ENCODE measurements at regions not wholly inside any gene's neighbourhood (a gene's known extent, or its start where the extent isn't known, plus 50 kb on each side); places are given as distances from the start of the nearest gene placed in this dataset.

DNA sequence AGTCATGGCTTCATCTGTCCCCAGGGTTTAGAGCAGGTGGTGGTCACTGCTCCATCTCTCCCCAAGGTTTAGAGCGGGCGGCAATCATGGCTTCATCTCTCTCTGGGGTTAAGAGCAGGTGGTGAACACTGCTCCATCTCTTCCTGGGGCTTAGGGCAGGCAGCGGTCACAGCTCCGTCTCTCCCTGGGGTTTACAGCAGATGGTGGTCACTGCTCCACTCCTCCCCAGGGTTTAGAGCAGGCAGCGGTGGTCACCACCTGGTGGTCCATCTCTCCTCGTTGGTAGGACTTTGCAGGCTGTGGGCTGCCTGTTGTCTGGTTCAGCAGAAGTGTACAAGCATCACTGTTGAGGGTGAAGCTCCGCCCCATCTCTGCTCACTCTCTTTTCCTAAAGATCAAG lies 52.8 kb upstream of the ARHGEF7 start:
- no peak overlapping the region for H3K4me3 Mint-ChIP-seq
- H3F3A ChIP-seq (replicated peaks; ENCODE audit: low read depth): 0 out of 2 replicates have a peak, but pooled peaks cover 3% of the 10 kb centered on the region
- peaks cover 6% of the 10 kb centered on the region for H3K9me2 ChIP-seq (ENCODE audit: insufficient read depth)
- DNase-seq (ENCODE audit: low spot score): no peak
- no peak for ATAC-seq
- no peaks in the 10 kb centered on the region for H4K20me1 ChIP-seq (replicated peaks; ENCODE audit: insufficient read depth)
- H3K27me3 Mint-ChIP-seq (ENCODE audit: insufficient read depth, low read depth, poor library complexity): peaks cover 25% of the 10 kb centered on the region
- H3K79me2 ChIP-seq (replicated peaks; ENCODE audit: insufficient read depth): no peaks in the 10 kb centered on the region
- H3K27ac Mint-ChIP-seq: no peak overlapping the region
- H3K36me3 Mint-ChIP-seq (ENCODE audit: low read depth): peaks cover 9% of the 10 kb centered on the region; the same call in 1 of the 3 replicates
- no peaks in the 10 kb centered on the region for H3K36me3 ChIP-seq (ENCODE audit: insufficient read depth)
- H3K4me1 Mint-ChIP-seq: peaks cover 44% of the 10 kb centered on the region
- peaks cover 39% of the 10 kb centered on the region for H3K4me1 ChIP-seq (ENCODE audit: insufficient read depth)
- TF ChIP-seq EZH2 (IDR thresholded peaks at IDR 0.05; ENCODE audit: low read depth, unreplicated experiment): no peak
- TF ChIP-seq POLR2AphosphoS5 (IDR thresholded peaks at IDR 0.05; ENCODE audit: low read depth): no peak
- TF ChIP-seq, protein P1, sequence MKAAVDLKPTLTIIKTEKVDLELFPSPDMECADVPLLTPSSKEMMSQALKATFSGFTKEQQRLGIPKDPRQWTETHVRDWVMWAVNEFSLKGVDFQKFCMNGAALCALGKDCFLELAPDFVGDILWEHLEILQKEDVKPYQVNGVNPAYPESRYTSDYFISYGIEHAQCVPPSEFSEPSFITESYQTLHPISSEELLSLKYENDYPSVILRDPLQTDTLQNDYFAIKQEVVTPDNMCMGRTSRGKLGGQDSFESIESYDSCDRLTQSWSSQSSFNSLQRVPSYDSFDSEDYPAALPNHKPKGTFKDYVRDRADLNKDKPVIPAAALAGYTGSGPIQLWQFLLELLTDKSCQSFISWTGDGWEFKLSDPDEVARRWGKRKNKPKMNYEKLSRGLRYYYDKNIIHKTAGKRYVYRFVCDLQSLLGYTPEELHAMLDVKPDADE (IDR thresholded peaks at IDR 0.05): no peak
- no peak for TF ChIP-seq ZNF331 (CRISPR knock-in tag; IDR thresholded peaks at IDR 0.05; ENCODE audit: low read depth)
- no peak for TF ChIP-seq NANOG (IDR thresholded peaks at IDR 0.05; ENCODE audit: borderline replicate concordance)
- peaks cover 16% of the 10 kb centered on the region; the same call in 2 of the 3 replicates for H3K9me3 Mint-ChIP-seq
- H3K27me3 ChIP-seq (ENCODE audit: insufficient read depth): peaks cover 30% of the 10 kb centered on the region
- no peak overlapping the region for H3K4me3 ChIP-seq
- no peak overlapping the region for H3K4me2 ChIP-seq
- H3K27ac ChIP-seq (ENCODE audit: low read depth): no peak overlapping the region
- no peak overlapping the region for H2AFZ ChIP-seq

DNA sequence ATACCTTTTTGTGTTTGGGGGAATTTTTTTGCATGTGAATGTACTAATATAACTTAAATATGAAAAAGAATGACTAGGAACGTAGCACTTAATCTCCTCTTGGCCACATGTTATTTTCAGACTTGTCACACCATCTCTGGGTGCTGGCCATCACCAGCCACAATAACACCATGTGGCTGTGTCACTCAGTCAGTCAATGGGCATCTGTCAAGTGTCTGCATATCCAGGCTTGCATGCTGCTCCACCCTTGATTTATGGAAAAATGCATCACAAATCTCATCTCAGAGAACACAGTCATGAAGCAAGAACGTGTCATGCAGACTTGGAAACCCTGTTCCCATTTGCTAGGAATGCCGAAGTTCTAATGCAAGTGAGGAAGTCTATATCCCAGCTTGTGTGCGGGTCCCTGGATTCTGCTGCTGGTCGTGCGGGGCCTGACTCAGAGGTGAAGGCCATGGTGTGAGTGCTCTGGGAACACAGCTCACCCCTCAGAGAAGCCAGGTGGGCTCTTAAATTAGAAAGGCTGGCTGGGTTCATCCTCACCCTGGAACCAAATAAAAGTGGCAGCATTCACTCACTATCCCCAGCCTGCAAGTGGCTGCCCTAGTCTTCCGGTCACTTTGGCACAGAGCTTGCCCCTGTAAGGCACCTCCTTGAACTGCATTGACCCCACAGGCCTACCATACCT lies 53.6 kb upstream of the ARHGEF7 start:
- Histone ChIP-seq H3F3A (replicated peaks; ENCODE audit: low read depth) (0 out of 2 replicates have a peak, but pooled peaks cover 3% of the 10 kb centered on the region), H2AFZ (no peak overlapping the region), H3K36me3 (ENCODE audit: insufficient read depth) (no peaks in the 10 kb centered on the region), H4K20me1 (replicated peaks; ENCODE audit: insufficient read depth) (no peaks in the 10 kb centered on the region), H3K9me2 (ENCODE audit: insufficient read depth) (peaks cover 6% of the 10 kb centered on the region), H3K79me2 (replicated peaks; ENCODE audit: insufficient read depth) (no peaks in the 10 kb centered on the region), H3K27ac (ENCODE audit: low read depth) (no peak overlapping the region), H3K4me2 (no peak overlapping the region), H3K4me3 (no peak overlapping the region), H3K4me1 (ENCODE audit: insufficient read depth) (peaks cover 38% of the 10 kb centered on the region), H3K27me3 (ENCODE audit: insufficient read depth) (peaks cover 22% of the 10 kb centered on the region)
- Mint-ChIP-seq H3K27ac (no peak overlapping the region), H3K27me3 (ENCODE audit: insufficient read depth, low read depth, poor library complexity) (peaks cover 23% of the 10 kb centered on the region), H3K9me3 (peaks cover 19% of the 10 kb centered on the region), H3K4me1 (peaks cover 45% of the 10 kb centered on the region), H3K36me3 (ENCODE audit: low read depth) (peaks cover 9% of the 10 kb centered on the region; the same call in 1 of the 3 replicates), H3K4me3 (no peak overlapping the region)
- DNase-seq (ENCODE audit: low spot score) (no peak), ATAC-seq (no peak)
- no peak for TF ChIP-seq STAT1 (IDR thresholded peaks at IDR 0.05; ENCODE audit: unreplicated experiment)
- TF ChIP-seq, protein P1 (IDR thresholded peaks at IDR 0.05): no peak
- no peak for TF ChIP-seq EZH2phosphoT487 (IDR thresholded peaks at IDR 0.05; ENCODE audit: unreplicated experiment)
- TF ChIP-seq ZNF331 (CRISPR knock-in tag; IDR thresholded peaks at IDR 0.05; ENCODE audit: low read depth): no peak
- TF ChIP-seq EZH2 (IDR thresholded peaks at IDR 0.05; ENCODE audit: low read depth, unreplicated experiment): no peak
- TF ChIP-seq, protein P2, sequence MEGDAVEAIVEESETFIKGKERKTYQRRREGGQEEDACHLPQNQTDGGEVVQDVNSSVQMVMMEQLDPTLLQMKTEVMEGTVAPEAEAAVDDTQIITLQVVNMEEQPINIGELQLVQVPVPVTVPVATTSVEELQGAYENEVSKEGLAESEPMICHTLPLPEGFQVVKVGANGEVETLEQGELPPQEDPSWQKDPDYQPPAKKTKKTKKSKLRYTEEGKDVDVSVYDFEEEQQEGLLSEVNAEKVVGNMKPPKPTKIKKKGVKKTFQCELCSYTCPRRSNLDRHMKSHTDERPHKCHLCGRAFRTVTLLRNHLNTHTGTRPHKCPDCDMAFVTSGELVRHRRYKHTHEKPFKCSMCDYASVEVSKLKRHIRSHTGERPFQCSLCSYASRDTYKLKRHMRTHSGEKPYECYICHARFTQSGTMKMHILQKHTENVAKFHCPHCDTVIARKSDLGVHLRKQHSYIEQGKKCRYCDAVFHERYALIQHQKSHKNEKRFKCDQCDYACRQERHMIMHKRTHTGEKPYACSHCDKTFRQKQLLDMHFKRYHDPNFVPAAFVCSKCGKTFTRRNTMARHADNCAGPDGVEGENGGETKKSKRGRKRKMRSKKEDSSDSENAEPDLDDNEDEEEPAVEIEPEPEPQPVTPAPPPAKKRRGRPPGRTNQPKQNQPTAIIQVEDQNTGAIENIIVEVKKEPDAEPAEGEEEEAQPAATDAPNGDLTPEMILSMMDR (conservative IDR thresholded peaks at IDR 0.05; ENCODE audit: low read depth in 2 of 2): no peak
- no peak for TF ChIP-seq ZNF114 (CRISPR knock-in tag; IDR thresholded peaks at IDR 0.05)
- TF ChIP-seq JUNB (IDR thresholded peaks at IDR 0.05; ENCODE audit: unreplicated experiment): no peak
- TF ChIP-seq, protein P3, sequence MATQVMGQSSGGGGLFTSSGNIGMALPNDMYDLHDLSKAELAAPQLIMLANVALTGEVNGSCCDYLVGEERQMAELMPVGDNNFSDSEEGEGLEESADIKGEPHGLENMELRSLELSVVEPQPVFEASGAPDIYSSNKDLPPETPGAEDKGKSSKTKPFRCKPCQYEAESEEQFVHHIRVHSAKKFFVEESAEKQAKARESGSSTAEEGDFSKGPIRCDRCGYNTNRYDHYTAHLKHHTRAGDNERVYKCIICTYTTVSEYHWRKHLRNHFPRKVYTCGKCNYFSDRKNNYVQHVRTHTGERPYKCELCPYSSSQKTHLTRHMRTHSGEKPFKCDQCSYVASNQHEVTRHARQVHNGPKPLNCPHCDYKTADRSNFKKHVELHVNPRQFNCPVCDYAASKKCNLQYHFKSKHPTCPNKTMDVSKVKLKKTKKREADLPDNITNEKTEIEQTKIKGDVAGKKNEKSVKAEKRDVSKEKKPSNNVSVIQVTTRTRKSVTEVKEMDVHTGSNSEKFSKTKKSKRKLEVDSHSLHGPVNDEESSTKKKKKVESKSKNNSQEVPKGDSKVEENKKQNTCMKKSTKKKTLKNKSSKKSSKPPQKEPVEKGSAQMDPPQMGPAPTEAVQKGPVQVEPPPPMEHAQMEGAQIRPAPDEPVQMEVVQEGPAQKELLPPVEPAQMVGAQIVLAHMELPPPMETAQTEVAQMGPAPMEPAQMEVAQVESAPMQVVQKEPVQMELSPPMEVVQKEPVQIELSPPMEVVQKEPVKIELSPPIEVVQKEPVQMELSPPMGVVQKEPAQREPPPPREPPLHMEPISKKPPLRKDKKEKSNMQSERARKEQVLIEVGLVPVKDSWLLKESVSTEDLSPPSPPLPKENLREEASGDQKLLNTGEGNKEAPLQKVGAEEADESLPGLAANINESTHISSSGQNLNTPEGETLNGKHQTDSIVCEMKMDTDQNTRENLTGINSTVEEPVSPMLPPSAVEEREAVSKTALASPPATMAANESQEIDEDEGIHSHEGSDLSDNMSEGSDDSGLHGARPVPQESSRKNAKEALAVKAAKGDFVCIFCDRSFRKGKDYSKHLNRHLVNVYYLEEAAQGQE (IDR thresholded peaks at IDR 0.05; ENCODE audit: unreplicated experiment): no peak
- TF ChIP-seq NANOG (IDR thresholded peaks at IDR 0.05; ENCODE audit: borderline replicate concordance): no peak
- no peak for TF ChIP-seq CREB1 (CRISPR knock-in tag; IDR thresholded peaks at IDR 0.05; ENCODE audit: low read depth)

Measured in GM23338 (cell line).